ENCODE measurements at regions not wholly inside any gene's neighbourhood (a gene's known extent, or its start where the extent isn't known, plus 50 kb on each side); places are given as distances from the start of the nearest gene placed in this dataset.
"Not testable (repeated sequence)": the region's sequence is repeated elsewhere in the genome, so short reads cannot be mapped to it uniquely, and the experiment has no call there.

DNA sequence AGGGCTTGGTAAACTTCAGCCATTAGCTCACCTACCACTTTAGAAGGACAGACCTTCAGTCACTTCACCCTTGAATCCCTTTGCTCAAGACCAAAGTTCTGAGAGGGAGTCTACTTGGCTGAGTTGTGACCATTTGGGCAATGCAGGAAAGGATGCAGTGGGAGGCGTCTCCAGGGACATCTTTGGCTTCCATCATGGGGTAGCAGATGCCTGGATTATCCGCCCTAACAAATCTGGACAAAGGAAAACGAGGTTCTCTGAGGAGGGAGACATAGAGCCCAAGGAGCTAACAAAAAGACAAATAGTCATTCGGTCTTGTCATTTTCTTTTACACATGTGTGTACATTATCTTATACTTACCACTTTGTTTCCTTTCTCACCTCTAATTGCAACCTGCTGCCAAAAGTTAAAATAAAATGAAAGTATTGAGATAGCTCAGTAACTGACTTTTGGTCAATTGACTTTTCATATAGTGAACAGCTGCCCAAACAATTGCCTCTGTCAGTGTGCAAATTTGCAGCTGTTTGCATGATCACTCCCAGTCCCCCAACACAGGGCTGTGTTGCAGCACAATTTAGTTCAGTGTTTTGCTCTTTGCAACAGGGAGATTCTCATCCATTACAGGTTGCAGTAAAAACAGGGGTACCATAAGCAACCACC is 108.9 kb upstream of the EEF2KMT start:
- FAIRE-seq (no peak), DNase-seq (ENCODE audit: low spot score) (no peak)

DNA sequence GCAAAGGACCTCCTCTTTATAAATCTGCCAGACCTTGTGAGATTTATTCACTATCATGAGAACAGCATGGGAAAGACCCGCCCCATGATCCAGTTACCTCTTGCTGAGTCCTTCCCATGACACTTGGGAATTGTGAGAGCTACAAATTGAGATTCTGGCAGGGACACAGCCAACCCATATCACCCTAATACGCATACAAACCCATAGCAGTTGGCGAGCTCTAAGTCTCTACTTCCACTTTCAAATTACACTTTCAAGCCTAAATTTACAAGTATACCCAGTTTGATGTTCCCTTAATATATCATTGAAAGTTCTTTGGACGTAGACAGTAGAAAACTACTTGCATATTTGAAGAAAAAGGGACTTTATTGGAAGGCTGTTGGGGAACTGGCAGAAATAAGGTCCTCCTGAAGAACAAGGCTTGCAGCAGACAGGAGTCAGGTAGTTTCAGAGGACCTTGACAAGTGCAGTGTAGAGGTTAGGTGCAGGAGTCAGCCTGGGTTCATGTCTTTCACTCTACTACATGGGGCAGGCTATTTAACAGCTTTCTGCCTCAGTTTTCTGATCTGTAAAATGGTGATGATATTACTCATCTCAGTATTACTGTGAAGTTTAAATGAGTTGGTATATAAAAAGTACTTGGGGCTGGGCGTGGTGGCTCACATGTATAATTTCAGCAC is 107.9 kb upstream of the EEF2KMT start:
- FAIRE-seq: no peak
- no peak for DNase-seq (ENCODE audit: low spot score)

GRCh38 chr16:5203675-5204074 is 106.1 kb upstream of the EEF2KMT start:
- not testable (repeated sequence) for DNase-seq (ENCODE audit: low spot score); FAIRE-seq

GRCh38 chr16:5200123-5200522 is 102.5 kb upstream of the EEF2KMT start:
- peak; percentile 87 for FAIRE-seq

DNA sequence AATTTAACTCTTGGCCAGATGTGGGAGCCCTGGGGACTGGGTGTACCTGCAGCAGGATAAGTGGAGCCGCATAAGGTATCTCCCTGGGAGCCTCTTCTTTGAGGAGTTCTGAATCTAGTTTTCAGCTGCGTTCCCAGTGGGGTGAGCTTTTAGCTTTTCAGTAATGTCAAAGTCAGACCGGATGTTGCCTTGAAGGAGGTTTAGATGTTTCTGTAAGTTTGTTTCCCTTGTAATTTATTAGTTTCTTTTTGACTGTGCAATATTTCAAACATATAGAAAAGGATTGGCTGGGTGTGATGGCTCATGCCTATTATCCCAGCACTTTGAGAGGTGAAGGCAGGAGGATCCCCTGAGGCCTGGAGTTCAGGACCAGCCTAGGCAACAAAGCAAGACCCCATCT is 98.6 kb upstream of the EEF2KMT start:
- FAIRE-seq: no peak

More at GRCh38 chr16:5200123-5200522, 102.5 kb upstream of the EEF2KMT start:
- DNase-seq (ENCODE audit: low spot score): peak; percentile 27

GRCh38 chr16:5193861-5194260 is 96.3 kb upstream of the EEF2KMT start:
- no peak for DNase-seq (ENCODE audit: low spot score)
- no peak for FAIRE-seq

More for the DNA sequence above, 98.6 kb upstream of the EEF2KMT start:
- DNase-seq (ENCODE audit: low spot score): no peak

- no peak for FAIRE-seq
- DNase-seq (ENCODE audit: low spot score): no peak
Measured at GRCh38 chr16:5188989-5189352, 91.4 kb upstream of the EEF2KMT start.

GRCh38 chr16:5188318-5188988 is 90.9 kb upstream of the EEF2KMT start:
- DNase-seq (ENCODE audit: low spot score): no peak
- peak; percentile 37 for FAIRE-seq

DNA sequence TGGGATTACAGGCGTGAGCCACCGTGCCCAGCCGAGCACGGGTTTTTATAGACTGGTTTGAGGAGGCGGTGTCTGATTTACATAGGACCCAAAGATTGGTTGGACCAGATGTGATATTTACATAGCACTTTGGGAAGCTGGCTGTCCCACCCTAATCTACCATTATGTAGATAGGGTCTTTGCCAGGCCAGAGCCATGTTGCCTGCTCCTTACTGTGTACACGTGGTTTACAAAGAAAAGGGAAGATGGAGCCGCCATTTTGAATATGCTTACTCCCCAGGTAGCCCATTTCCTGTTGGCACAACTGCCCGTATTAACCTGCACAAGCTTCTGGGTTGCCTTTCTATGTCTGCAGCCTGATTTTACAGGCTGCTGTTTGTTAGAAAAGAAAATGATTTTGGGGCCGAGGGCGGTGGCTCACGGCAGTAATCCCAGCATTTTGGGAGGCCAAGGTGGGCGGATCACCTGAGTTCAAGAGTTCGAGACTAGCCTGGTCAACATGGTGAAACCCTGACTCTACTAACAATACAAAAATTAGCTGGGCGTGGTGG is 89.9 kb upstream of the EEF2KMT start:
- FAIRE-seq: no peak
- no peak for DNase-seq (ENCODE audit: low spot score)

- FAIRE-seq (no peak), DNase-seq (ENCODE audit: low spot score) (no peak)
Measured at GRCh38 chr16:5186381-5186903, 88.8 kb upstream of the EEF2KMT start.

DNA sequence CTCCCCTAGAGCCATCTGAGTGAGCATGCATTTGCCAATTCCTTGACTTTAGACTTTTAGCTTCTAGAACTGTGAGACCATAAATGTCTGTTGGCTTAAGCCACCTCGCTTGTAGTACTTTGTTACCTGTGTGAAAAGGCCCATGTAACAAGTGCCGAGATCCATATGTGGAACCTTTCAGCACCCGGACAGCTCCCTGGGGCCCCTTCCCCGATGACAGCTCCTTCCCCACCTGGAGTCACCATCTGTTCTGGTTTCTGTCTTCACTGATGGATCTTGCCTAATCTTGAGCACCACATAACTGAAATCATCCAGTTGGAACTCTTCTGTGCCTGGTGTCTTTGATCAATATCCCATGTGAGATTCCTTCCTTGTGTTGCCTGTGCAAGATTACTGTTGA is 78.9 kb upstream of the EEF2KMT start:
- DNase-seq (ENCODE audit: low spot score) (peak; percentile 32), FAIRE-seq (no peak)

DNA sequence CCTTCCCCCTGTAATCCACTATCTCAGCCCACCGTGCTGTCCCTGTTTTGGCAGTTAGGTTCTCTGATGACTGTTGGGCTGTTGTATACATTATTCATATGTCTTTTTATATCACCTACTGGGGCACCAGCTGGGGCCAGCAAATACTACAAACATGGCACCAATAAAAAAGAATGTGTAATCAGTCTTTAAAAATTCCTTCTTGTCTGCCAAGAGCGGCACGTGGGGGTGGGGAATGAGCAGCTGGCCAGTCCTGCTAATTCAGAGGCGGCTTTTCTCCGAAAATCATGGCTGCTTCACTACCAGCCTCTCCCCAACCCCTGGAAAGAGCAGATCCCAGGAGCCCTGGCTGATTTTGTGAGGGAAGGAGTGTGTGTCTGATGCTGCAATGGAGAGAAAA is 77.7 kb upstream of the EEF2KMT start:
- DNase-seq (ENCODE audit: low spot score) (peak; percentile 30), FAIRE-seq (no peak)

DNA sequence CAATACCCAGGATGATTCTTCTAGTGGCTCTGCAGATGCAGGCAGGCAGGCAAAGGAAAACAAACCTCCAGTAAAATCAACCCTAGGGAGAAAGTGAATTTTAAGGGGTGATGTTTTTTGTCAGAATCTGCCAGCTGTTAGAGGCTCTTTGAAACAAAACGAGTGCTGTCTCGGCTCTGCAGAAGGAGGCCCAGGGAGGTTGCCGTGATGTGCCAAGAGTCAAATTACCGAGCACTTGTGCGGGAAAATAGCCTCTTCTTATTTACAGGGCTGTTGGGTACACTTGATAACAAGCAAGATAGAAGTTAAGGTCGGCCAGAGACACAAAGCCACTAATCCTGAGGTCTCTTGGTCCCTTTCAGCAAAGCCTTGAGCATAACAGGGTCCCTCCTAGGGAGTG is 68.9 kb upstream of the EEF2KMT start:
- FAIRE-seq: no peak

DNA sequence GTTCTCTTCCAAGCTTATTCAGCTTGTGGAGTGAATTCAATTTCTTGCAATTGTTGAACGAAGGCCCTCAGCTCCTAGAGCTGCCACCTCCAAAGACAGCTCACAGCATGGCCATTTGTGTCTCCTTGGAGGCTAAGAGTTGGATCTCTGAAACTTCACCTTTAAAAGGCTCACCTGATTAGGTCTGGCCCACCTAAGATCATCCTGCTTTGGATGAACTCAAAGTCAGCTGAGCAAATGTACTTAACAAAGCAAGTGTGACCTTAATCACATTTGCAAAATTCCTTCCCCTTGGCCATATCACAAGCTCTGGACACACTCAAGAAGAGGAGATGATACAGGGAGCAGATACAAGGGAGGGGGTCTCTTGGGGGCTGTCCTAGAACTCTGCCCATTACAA is 67.8 kb upstream of the EEF2KMT start:
- DNase-seq (ENCODE audit: low spot score); FAIRE-seq: not testable (repeated sequence)

More for the DNA sequence above, 68.9 kb upstream of the EEF2KMT start:
- DNase-seq (ENCODE audit: low spot score): no peak

GRCh38 chr16:5162801-5163200 is 65.2 kb upstream of the EEF2KMT start:
- FAIRE-seq; DNase-seq (ENCODE audit: low spot score): not testable (repeated sequence)

- not testable (repeated sequence) for FAIRE-seq; DNase-seq (ENCODE audit: low spot score)
Measured at GRCh38 chr16:5161888-5162287, 64.3 kb upstream of the EEF2KMT start.

- DNase-seq (ENCODE audit: low spot score): not testable (repeated sequence)
Measured at GRCh38 chr16:5160010-5160409, 62.4 kb upstream of the EEF2KMT start.

DNA sequence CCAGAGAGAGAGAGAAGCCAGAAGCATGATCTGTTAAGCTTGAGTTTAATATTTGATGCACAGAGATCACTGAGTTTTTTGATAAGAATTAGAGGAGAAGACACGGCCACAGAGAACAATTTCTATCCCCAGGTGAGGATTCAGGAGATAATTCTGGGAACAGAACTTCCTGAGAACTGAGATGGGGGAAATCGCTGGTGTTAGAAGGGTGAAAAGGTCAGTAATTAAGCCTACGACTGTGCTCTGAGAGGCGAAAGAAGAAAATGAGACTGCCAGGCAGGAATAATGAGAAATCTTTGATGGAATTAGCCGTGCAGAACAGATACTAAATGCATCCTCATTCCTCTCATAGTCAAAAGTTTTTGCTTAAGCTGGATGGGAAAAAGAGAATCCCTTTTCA is 61.9 kb upstream of the EEF2KMT start:
- not testable (repeated sequence) for DNase-seq (ENCODE audit: low spot score); FAIRE-seq

More at GRCh38 chr16:5160010-5160409, 62.4 kb upstream of the EEF2KMT start:
- FAIRE-seq: not testable (repeated sequence)

GRCh38 chr16:5158494-5158893 is 60.9 kb upstream of the EEF2KMT start:
- FAIRE-seq: no peak

DNA sequence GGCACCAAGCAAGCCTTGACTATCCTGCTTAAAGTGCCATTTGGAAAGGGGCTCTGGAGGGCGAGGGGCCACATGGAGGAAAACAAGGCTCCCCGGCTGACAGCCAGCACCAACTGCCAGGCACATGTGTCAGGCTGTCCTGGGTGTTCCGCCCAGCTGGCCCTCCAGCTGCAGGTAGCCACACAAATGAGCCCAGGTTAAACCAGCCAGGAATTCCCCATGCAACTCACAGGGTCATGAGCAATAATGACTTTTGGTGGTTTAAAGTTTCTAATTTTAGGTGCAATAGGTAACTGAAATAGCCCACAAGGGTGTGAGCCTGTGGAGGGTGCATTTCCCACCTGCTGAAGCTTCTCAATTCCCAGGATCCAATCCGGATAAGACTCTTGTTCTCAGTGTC is 58.9 kb upstream of the EEF2KMT start:
- not testable (repeated sequence) for FAIRE-seq

More at GRCh38 chr16:5158494-5158893, 60.9 kb upstream of the EEF2KMT start:
- DNase-seq (ENCODE audit: low spot score): no peak

DNA sequence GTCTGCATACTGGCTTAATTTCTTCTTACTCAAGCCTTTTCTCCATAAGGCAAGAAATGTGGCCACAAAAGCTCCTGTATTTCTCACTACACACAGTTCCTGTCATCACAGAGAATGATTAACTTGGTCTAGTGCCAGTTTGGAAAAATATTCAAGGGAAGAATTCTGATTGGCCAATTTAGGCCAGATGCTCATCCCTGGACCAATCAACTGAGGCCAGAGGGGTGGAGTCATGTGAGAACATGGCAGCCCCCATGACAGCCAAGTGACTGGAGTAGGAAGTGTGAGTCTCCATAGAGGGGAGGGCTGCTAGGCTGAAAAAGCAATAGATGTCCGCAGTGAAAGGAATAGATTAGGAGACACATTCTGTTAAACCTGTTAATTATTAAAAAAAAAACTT is 56.4 kb upstream of the EEF2KMT start:
- DNase-seq (ENCODE audit: low spot score); FAIRE-seq: not testable (repeated sequence)

More for the DNA sequence above, 58.9 kb upstream of the EEF2KMT start:
- DNase-seq (ENCODE audit: low spot score): not testable (repeated sequence)
